Head of caudate nucleus (tissue), 42 donors: ENCODE measurements at regions not wholly inside any gene's neighbourhood (a gene's known extent, or its start where the extent isn't known, plus 50 kb on each side); places are given as distances from the start of the nearest gene placed in this dataset.

Source experiments
- DNase-seq, 42 donors: peaks; one replicate each; pipeline versions ENCODE4 v3.0.0 to v3.0.0-alpha.2; 2020 to 2021; ENCODE audit warnings: mixed read lengths in 7 of 42
- intact Hi-C: fragments of 100-400 bp; cut with DNase I; formaldehyde crosslinking; loops from one replicate; pipeline ENCODE4 v1.15.0; 2022

DNA sequence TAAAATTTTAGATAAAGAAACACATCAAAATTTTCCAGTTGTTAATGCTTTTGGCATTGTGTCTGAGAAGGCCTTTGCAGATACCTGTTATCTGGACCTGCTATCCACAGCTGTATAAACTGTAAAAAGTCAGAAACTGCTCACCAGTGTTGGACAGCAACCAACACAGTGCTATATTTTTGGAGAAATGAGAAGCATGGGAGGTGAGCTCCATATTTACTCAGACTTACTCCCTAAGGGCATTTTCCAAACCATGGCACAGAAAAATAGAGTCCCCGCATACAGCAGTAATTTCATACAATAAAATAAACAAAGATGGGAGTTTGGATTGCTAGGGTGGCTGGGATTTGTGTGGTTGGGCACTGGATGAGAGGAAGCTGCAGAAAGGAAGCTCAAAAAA is 136.3 kb upstream of the GLI3 start:
- intact Hi-C loops, result no loop called here
- DNase-seq, result no peak

DNA sequence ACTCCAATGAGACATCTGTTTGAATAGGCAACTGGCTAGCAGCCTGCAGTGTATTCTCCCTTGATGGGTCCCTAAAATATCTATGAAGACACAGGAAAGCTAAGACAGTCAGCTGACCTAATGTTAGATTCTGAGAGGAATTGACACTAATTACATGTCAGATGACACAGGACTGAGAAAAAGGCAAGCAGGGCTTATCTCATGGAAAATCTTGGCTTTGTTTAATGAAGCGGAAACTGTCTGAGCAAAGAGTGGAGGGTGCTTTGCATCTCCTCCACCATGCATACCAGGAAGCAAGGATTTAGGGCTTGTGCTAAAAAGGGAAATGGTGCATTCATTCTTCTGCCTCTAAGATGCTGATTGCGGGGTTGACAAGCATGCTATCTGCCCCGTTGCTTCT is 135.5 kb upstream of the GLI3 start:
- no peak for DNase-seq
- intact Hi-C loops, result no loop called here

DNA sequence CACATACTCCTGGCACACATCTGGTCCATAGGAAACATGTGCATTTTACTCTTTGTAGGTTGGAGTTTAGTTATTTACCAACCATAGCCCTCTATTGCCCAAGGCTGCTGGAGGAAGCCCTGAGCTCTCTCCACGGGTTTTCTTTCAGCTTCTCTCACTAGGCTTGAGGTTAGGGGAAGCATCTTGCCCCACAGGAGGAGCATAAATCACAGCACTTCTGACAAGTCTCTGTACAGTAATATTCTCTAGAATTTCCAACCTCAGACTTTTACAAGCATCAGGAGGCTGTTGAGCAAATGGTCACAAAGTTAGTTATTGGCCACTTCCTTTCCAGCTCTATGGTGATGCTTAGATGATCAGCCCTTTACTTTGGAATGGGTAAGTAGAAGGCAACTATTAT is 122.9 kb upstream of the GLI3 start:
- DNase-seq, result no peak
- intact Hi-C loops, result no loop called here

DNA sequence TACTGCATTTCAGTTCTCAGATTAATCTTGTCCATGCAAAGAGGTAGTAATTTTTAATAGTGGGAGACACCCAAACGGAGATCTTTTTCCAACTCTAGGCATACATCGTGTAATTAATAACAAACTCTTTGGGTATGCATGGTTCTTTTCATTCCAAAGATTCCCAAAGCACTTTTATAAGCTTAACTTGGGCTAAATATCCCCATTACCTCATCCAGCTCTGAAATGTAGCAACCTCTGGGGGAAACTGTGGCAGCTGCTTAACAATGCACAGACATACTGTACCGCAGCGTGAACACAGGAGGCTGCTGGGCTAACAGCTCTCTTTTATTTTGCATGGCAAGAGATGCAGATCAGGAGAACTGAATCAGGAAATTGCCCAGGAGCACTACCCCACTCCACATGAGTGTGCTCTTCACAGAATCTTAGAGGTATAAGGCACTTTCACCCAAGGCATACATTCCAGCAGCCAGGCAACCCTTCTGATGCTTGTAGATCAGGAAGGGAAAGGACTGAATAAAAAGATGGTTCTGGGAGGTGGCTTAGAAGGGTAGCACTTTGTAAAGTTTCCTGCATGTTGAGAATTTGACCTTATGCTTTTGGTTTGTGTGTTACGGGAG is 114.4 kb upstream of the GLI3 start:
- intact Hi-C loops, result no loop called here
- no peak for DNase-seq

DNA sequence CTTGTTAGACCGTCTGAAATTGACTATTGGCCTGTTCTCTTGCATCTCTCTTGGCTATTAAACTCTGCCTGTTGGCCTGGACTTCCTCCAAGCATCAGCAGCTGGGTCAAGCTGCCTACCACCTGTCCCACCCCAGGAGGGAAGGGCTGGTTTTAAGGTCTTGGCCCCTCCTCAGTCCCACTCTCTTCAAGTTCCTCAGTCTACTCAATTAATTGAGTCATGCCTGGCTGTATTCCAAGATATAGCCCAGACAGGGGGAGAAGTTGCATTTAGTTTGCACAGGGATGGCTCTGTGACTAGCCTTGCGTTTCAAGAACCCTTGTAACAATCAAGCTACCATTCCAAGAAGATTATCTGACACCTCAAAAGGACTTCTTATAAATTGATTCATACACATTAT is 113.8 kb upstream of the GLI3 start:
- intact Hi-C loops, result no loop called here
- DNase-seq, result no peak

DNA sequence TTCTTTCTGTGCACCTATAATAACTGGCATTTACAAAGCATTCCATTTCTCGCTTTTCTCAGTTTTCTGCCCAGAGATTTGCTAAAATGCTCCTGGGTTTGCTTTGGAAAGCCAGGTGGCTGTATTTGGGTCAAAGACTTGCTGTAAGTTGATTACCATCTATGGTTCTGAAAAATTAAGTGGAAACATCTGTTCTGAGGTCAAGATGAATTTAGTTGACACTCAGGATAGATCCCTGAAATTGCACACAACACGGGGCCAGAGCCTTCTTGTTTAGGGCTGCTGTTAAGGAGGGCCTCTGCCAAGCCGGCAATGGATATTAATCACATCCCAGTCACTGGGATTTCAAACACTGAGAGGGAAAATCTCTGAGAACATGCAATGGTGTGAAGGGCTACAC is 111.6 kb upstream of the GLI3 start:
- intact Hi-C loops, result no loop called here
- no peak for DNase-seq

DNA sequence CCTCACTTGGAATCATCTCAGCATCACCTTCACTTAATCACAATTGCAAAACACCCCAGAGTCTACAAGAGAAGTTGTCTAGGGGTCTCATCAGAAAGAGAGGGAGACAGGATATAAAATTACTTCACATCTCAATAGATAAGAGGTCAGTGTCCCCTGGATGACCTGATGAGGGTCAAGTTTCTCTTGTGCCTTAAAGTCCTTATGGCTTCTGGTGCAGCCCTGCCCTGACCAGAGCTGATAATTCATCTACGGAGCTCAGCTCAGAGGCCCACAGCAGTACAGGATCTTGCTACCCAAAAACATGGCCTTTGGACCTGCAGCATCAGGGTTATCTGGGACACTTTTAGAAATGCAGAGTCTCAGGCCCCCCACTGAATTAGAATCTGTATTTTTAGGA is 111.1 kb upstream of the GLI3 start:
- intact Hi-C loops, result no loop called here
- no peak for DNase-seq

DNA sequence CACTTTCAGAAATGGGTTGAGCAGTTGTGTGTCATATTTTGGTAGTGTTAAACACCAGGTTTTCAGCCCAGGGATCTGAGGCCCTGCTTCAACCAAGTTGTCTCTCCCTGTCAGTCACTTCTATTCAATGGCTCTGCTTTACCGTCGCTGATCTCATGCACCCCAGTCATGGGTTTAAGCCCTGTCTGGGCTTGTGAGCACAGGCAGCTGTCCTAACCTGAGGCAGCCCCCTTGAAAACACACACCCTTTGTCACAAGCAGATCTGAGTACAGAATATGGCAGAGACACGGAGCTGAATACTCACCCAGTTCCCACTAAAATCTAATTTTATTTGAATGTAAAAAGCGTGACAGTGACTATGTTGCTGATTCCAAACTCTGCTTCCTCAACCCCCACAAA is 110.6 kb upstream of the GLI3 start:
- peak in 2 of 42 donors; percentile 5 to 17 for DNase-seq

DNA sequence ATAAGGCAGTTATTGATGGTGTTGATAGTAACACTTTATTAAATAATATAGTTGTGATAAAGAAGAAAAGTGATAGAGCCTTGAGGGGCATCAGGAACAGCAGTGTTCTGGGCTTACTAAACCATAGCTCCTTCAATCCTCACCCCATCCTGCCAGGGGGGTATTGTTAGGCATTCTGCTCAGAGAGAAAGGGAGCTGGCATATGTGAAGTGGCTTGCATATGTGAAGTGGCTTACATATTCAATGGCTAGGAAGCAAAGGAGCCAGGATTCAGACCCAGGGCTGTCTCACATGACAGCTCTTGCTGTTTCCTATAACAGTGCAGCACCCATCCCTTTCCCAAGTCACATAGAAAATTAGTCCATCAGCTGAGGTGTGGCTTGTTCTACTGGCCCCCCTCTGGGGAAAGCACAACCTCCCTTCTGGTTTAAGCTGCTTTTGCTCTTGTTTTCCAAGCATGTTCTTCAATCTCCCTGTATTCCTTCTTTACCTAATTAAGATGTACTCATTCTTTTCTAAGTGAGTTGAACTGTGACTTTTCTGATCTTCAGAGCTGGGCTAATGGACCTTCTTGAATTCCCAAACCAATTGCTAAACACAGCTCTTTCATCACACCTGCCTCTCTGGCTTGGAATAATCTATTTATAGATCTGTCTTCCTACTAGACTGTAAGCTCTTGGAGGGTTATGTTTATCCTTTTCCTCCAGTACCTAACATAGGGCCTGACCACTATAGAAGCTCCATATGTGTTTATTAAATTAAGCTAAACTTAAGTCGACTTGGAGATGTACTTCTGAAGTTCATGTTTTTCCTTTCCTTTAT is 108.7 kb upstream of the GLI3 start:
- no peak for DNase-seq
- intact Hi-C loops, result no loop called here

More for the DNA sequence above, 110.6 kb upstream of the GLI3 start:
- intact Hi-C loops, result no loop called here

DNA sequence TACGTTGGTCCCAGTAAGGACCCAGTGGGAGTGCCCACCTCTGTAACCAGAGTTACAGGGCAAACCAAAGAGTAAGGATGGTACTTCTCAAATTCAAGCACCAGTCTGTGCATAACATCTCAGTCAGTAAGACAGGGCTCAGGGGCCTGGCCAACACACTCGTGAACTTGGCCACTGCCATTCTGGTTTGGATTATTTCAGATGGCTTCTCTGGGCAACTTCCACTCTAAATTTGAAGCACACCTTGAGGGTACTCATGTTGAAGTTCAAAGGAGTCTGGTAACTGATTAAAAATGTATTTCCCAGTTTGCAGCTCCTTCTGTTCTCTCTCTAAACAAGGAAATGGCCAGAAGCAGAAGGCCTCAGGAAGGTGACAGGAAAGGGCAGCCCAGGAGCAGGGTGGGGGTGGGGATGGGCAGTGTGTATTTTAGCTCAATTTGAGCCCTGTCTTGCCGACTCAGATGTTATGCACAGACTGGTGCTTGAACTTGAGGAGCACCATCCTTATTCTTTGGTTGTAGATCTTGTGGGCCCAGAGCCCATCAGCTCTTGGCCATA is 107.3 kb upstream of the GLI3 start:
- DNase-seq, result no peak
- intact Hi-C loops, result no loop called here

DNA sequence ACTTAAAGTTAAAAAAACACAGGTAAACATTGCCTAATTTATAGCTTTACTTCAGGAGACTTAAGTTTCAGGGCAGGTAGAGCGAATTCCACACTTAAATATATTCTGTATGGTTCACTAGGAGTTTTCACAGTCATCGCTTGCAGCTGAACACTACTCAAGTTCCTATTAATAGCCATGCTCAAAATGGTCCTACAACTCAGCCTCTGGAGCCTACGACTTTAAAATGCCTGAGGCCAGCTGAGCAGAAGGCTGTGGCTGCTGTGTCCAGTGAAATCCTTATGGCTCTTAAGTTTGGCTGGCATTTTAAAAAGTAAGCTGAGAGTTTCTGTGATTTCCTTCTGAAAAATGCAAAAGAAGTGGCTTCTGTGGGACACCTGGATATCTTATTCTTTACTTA is 105.4 kb upstream of the GLI3 start:
- intact Hi-C loops, result no loop called here
- DNase-seq, result no peak

DNA sequence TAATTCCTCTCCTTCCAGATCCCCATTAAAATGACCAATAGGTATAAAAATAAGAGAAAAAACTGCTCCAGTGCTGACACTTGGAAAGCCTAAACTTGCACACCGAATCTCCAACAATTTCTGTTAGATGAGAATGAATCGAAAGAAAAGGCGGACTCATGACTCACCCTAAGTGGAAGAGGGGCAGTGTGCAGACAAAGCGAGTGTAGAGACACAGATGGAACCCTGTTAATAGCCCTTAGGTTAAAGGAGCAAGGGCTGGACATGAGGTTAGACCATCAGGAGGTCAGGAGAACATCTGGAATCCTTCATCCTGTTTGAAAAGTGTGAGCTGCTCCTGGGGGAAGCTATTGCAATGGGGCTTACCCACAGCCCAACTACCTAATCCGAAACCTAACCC is 103.4 kb upstream of the GLI3 start:
- DNase-seq, result no peak
- intact Hi-C loops, result no loop called here

DNA sequence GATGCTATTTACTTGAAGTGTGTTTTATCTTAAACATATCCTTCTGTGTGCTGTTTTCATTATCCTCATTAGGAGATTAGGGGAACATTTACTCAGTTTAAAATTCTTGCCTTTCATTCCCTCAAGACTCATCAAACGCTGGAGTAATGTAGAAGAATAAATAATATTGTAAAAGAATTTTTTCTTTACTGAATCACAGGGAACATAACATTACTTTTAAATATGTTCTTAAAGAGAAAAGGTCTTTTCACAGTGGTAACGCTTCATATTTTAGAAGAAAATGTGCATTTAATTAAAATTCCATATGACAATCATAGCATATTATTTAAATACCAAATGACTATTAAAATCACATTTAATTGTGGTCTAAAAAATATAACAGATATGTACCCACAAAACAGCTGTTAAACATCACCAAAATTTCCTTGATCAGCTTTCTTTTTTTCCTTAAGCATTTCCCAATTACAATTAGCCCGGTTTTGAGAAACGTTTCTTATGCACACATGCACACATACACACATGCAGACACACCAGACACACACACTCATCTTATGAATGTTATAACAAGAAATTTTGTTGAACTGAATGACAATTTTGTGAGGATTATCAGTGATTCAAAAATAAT is 102.0 kb upstream of the GLI3 start:
- DNase-seq, result no peak
- intact Hi-C loops, result no loop called here

DNA sequence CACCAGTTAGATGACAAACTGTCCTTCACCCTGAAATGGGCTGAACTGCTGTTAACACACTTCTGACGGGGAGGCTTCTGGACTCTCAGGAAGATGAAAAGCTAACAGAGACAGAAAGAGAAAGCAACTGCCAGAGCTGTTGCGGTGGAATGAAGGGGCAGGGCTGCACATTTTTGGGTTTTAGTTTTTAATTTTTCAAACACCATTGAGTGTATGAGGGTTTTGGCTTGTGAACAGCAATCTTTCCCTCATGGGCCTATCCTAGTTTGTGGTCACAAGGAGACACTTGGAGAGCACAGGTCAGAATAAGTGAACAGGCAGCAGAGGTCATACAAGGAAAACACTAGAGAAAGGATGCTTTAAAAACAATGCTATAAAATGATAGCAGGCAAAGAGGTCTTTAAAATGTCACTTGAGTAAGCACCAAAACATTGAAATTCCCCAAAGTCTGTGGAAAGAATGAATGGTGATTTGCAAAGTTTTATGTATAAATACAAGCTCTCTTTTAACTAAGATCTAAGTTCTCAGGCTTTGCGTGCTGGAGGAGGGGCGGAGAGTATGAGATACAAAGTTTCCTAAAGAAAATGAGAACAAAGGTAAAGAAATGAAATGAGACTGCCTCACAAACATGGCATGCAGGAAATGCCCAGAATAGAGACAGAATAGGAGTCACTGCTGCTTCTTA is 101.4 kb upstream of the GLI3 start:
- DNase-seq, result no peak
- intact Hi-C loops, result no loop called here

DNA sequence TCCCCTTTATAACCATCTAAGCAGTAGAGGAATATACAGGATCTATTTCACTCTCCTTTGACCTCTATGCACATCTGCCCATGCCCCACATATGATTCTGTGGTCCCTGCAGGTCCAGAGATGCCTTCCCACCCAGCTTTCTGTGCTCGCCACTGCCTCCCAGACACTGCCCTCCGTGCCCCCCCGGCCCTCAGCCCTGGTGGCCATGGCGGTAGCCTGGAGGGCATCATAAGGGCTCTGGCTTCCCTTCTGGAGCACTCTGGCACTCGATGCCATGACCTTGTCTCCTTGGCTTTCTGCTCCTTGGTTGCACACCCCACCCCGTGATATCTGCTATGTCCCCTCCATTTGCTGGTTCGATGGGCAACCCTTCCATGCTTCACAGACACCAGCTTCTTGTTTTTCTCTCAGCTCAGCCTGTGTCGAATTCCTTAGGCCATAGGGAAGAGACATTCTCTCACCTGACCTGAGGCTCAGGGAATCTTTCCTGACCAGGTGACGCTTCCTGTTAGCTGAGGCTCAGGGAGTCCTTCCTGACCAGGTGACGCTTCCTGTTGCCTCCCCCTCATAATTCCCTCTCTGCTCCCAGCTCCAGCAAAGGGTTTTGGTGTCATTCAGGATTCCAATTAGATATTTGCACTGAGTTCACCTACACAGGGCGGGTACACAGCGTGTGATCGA is 100.4 kb upstream of the GLI3 start:
- no peak for DNase-seq
- intact Hi-C loops, result no loop called here

DNA sequence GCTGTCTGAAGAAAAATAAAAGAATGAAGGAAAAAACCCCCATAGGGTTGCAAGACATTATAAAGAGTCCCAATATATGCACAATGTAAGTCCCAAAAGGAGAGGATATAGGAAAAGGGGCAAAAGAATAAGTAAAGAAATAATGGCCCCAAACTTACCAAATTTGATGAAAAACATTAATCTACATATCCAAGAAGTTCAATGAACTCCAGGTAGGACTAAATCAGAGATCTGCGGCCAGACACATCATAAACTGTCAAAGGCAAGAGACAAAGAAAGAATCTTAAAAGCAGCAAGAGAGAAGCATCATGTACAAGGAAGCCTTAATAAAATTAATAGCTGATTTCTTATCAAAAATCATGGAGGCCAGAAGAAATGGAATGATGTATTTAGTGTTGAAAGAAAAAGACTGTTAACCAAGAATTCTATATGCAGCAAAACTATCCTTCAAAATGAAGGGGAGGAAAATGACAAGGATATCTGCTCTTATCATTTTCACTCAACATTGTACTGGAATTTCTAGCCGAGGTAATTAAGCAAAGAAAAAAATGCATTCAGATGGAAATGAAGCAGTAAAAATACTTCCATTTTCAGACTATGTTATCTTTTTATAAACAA is 95.7 kb upstream of the GLI3 start:
- intact Hi-C loops, result no loop called here
- no peak for DNase-seq

DNA sequence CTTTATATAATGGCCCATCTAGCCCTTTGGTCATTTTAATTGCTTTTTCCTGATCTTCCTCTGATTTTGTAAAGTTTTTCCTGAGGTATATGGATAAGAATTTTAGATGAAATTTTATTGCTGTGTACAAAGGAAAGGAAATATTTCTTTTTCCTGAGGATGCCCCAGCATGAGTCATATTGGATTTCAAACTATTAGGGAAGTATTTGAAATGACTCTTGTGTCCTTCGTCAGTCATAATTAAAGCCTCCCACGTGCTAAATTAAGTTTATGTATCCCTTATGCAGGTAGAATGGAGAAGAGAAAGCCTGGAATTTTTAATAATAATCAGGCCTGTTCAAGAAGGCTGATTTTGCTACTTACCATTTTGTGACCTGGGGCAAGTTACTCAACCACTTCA is 82.6 kb upstream of the GLI3 start:
- DNase-seq, result no peak
- intact Hi-C loops, result no loop called here

DNA sequence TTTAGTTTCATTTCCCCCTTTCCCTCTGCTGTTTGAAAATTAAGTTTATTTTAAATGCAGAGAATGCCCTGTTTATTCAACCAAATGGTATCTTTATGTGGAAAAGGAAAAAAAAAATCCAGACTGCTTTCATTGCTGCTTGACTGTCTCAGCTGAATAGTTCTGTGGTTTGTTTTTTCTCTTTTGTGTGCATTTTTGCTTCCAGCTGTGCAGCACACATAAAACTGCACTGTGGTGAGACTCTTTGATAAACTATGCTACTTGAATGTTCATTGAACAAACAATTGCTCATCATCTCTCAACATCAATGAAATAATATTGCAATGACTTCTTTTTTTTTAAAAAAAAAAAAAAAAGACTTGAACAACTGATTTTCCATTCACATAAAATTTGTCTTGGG is 78.6 kb upstream of the GLI3 start:
- intact Hi-C loops, result no loop called here

DNA sequence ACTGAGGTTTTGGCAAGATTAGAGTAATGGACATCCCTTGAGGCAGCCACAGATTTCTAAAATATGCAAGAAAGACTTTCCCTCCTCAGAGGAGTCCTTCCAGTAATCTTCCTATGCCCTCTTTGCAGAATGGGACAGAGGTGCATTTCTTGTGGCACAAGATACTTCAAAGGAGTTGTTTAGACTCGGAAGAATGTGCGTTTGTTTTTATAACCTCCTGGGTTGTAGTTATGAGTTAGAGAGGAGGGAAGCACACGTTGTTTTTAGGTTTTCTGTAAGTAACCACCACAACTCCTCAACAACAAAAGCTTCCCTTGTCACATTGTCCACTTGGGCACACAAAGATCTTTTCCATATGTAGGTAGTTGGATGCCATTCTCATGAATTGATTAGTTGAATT is 78.1 kb upstream of the GLI3 start:
- no peak for DNase-seq
- intact Hi-C loops, result no loop called here

More for the DNA sequence above, 78.6 kb upstream of the GLI3 start:
- no peak for DNase-seq
